EL (cell line): ENCODE measurements at regions not wholly inside any gene's neighbourhood (a gene's known extent, or its start where the extent isn't known, plus 50 kb on each side); places are given as distances from the start of the nearest gene placed in this dataset.
"Not testable (repeated sequence)": the region's sequence is repeated elsewhere in the genome, so short reads cannot be mapped to it uniquely, and the experiment has no call there.

Experiments
- DNase-seq: peaks from one replicate; pipeline ENCODE4 v3.0.0-alpha.2; 2016

DNA sequence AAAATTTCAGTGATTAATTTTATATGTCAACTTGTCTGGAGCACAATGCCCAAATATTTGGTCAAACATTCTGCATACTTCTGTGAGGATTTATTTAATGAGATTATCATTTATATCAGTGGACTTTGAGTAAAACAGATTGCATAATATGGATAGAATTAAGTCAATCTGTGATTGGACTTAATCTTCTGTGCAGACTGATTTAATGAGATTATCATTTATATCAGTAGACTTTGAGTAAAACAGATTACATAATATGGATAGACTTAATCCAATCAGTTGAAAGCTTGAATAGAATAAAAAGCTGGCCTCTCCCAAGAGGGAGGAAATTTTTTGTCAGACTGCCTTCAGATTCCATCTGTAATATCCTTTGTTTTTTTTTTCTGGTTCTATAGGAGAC lies 1413.2 kb downstream of the LRFN5 start:
- no peak for DNase-seq

DNA sequence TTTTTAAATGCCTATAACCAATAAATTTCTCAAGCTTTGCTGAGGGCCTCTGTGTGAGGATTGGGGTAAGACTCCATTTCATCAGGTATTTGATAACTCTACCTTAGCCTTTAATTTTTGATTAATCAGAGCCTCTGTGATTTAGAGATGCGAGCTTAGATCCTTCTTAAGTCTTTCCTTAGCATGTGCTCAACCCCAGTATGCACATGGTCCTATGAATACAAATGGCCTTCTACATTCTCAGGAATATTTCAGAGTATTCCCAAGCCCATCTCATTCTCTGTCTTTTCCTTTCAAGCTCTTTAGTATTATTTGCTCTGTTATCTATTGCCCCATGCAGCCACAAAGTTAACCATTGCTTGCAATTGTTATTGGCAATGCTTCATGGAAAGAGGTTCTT lies 1407.7 kb downstream of the LRFN5 start:
- no peak for DNase-seq

DNA sequence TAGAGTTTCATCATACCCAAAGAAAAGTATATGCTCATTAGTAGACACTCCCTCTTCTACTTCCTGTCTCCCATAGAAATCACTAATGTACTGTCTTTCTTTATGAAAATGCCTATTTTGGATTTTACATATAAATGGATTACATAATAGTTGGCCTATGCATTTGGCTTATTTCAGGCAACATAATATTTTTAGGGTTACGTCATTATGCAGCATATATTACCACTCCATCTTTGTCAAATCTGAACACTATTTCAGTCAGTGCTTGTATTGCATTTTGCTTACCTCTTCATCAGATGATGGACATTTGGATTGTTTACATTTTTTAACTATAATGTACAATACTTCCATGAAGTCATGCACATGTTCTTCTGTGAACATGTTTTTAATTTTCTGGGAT lies 1406.1 kb downstream of the LRFN5 start:
- no peak for DNase-seq

- no peak for DNase-seq
Measured at GRCh38 chr14:43005807-43006206, 1399.1 kb downstream of the LRFN5 start.

DNA sequence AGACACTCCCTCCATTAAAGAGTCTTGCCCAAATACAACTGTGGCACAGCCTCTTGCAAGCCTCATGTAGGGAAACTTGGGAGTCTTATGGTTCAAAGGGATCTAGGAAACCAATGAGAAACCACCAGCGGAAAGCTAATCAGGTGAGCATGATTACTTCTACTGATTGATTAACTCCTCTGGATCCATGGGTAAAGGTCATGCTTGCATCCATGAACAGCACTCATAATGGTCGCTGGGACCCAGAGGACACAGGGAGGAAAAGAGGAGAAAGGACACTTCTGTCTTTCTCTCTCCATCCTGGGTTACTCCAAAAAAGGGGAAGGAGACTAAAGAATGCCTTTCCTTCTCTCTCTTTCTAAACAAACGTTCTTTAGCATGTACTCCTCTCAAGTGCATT lies 1397.2 kb downstream of the LRFN5 start:
- DNase-seq: no peak

DNA sequence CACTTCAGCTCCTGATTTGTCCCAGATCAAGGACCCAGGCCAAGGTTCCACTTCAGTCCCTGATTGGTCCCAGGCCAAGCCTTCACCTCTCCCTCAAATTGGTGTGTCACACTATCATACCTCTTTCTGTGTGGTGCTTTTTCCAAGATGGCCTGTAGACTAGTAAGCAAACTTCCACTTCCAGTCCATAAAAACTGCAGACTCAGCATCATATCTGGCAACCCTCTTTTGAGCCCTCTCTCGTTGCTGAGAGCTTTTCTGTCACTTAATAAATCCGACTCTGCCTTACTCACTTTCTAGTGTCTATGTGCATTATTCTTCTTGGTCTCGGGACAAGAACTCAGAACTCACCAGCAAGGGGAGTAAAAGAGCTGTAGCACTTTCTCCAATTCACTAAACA lies 1395.1 kb downstream of the LRFN5 start:
- DNase-seq: no peak

- DNase-seq: no peak
Measured at GRCh38 chr14:42994051-42994736, 1387.5 kb downstream of the LRFN5 start.

DNA sequence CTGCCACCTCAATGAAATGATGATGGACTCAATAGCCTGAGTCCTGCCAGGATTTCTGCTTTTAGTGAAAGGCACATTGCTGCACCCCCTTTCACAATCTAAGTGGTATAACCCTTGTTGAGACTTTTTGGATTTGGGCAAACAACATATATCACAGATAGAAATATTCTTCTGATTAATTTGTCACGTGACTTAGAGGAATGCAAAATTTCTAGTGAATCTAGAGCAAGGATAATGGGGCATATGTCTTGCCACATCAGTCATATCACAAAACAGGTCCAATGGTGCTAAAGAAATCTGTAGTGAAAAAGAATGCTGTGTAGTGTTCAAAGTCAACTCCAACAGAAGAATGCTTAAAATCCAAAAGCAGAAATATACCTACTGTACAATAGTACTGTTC lies 1386.3 kb downstream of the LRFN5 start:
- no peak for DNase-seq

DNA sequence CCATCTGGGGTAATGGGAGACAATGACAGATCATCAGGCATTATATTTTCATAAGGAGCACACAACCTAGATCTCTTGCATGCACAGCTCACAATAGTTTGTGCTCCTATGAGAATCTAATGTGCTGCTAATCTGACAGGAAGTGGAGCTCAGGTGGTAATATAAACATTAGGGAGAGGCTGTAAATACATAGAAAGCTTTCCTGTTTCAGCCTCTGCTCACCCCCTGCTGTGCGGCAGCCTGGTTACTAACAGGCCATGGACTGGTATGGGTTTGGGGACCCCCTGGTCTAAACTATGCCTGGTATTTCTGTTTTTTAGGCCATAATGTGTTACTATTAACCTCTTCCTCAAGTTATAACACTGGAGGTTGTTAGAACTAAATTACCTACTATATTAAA lies 1373.7 kb downstream of the LRFN5 start:
- no peak for DNase-seq

GRCh38 chr14:42973171-42973570 lies 1366.5 kb downstream of the LRFN5 start:
- DNase-seq: not testable (repeated sequence)

DNA sequence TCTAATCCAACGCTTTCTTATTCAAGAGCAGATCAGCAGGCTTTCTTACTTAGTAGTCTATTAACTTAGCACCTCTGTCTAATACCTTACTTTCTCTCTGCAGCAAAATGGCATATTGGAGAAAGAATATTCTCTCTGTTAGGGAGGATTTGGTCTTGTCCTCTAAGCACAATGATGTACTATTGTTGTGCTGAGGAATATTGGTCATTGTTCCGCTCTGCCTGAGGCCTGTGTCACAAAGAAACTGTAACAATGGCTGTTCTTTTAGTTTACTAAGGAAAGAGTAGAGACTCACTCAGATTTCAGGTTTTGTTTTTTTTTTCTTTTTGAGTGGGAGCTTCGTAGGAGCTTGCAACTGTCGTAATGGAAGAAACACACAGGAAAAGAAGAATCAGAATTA lies 1358.8 kb downstream of the LRFN5 start:
- DNase-seq: no peak

- no peak for DNase-seq
Measured at GRCh38 chr14:42961509-42961908, 1354.8 kb downstream of the LRFN5 start.

DNA sequence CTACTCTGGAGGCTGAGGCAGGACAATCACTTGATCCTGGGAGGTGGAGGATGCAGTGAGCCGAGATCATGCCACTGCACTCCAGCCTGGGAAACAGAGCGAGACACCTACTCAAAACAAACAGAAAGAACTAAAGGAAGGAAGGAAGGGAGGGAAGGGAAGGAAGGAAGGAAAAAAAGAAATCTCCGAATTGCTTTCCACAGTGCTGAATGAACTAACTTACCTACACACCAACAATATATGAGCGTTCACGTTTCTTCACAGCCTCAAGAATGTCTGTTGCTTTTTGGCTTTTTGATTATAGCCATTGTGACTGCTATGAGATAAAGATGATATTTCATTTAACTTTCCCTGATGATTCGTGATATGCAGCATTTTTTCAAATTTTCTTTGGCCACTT lies 1343.7 kb downstream of the LRFN5 start:
- DNase-seq: no peak

- no peak for DNase-seq
Measured at GRCh38 chr14:42947991-42948390, 1341.3 kb downstream of the LRFN5 start.

- no peak for DNase-seq
Measured at GRCh38 chr14:42944284-42944683, 1337.6 kb downstream of the LRFN5 start.

DNA sequence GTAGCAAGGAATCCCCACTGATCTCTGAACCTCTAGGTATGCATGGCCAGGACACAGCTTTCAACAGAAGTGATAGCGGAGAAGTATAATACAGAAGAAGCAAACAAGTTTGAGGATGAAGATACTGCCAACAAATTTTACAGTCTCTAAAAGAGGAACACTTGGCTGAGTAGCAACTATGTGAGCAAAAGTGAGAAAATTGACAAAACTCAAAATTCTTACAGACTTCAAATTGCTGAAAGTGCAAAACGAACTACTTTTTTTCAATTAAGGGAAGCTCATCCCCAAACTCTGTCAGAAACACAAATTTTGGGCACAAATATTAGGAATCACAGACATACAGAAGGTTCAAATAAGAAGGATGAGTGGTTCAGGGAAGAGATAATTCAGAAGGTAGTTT lies 1324.6 kb downstream of the LRFN5 start:
- DNase-seq: no peak

GRCh38 chr14:42929806-42930480 lies 1323.3 kb downstream of the LRFN5 start:
- no peak for DNase-seq

DNA sequence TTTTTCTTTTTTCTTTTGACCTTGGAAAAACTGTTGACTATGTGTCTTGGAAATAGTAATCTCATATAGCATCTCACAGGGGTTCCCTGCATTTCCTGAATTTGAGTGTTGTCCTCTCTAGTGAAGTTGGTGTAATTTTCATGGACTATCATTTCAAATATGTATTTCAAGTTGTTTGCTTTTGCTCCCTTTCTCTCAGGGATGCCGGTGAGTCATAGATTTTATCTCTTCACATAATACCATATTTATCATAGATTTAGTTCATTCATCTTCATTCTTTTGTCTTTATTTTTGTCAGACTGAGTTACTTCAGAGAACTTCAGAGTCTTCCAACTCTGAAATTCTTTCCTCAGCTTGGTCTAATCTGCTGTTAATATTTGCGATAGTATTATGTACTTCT lies 1320.6 kb downstream of the LRFN5 start:
- DNase-seq: no peak

- DNase-seq: no peak
Measured at GRCh38 chr14:42921901-42922300, 1315.2 kb downstream of the LRFN5 start.

DNA sequence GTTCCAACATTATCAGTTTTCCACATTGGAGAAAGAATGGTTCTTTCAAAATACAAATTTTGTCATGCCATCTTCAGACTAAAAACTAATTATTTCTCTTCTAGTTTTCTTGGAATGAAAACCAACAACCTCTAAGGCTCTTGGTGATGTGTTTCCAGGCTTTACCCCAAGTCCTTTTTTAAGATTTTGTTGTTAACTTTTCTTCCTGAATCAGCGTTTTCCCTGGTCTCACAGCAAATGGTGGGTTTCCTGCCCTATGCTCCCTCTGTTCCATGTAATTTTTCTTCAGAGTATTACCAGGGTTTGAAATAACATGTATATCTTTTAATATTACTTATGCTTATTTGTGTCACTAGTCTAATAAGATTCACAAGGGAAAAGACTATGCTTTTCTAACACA lies 1311.9 kb downstream of the LRFN5 start:
- DNase-seq: no peak

DNA sequence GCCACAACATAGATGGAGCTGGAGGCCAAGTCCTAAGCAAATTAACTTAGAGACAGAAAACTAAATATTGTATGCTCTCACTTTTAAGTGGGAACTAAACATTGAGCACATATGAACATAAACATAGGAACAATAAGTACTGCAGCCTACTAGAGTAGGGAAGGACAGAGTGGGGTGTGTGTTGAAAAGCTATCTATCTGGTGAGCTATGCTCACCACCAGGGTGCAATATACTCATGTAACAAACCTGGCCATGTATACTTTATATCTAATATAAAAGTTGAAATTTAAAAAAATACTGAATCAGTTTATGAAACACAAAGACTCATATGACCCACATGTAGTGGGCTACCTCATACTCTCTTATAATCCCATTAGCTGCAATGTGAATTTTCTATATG lies 1305.0 kb downstream of the LRFN5 start:
- DNase-seq: no peak

GRCh38 chr14:42909659-42910058 lies 1303.0 kb downstream of the LRFN5 start:
- no peak for DNase-seq

DNA sequence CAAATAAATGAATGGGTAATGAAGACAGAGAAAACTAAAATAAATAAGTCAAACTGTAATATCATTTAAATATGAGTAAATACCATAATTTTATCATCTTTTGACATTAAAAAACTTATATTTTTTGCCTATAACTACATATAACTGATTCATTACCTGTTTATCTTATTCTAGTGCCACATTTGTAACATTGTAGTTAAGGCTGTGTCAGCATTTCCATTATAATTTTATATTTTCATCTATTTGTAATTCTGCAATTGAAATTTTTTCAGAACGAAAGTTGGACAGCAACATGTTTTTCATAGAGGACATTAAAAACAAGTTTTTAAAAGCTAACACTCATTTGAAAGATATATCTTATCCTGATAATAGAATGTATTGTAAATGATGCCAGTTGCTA lies 1286.5 kb downstream of the LRFN5 start:
- DNase-seq: no peak

DNA sequence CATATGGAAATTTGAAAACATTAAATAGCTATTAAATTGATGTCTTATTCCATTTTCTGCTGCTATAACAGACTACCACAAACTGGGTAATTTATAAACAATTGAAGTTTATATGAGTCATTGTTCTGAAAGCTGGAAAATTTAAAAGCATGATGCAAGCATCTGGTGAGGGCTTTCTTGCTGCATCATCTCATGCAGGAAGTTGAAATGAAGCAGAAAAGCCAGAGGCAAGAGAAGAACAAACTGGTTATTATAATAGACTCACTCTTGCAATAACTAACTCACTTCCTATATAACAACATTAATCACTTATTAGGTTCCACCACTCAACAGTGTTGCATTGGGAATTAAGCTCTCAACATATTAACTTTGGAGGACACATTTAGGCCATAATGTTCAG lies 1277.4 kb downstream of the LRFN5 start:
- no peak for DNase-seq

DNA sequence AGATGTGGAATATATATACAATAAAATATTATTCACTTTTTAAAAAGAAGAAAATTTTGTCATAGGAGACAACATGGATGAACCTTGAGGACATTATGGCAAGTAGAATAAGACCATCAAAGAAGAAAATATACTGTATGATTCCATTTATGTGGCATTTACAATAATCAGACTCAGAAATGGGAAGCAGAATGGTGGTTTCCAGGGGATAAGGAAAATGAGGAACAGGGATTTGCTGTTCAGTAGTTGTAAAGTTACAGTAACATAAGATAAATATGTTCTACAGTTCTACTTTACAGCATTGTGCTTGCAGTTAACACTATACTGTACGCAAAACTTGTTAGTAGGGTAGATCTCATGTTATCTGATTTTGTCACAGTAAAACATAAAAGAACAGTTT lies 1271.0 kb downstream of the LRFN5 start:
- DNase-seq: no peak
